Ascending aorta (tissue), 2 donors: ENCODE measurements at regions not wholly inside any gene's neighbourhood (a gene's known extent, or its start where the extent isn't known, plus 50 kb on each side); places are given as distances from the start of the nearest gene placed in this dataset.

Experiments used
- DNase-seq, 2 donors: peaks; one replicate each; pipeline ENCODE4 v3.0.0-alpha.2; 2019; ENCODE audit warnings: low spot score in 2 of 2
- H3K27ac ChIP-seq, 2 donors: fragments of 200-600 bp; sonication (generic); one replicate each; pipeline ENCODE4 v1.5.1; 2016 to 2017; ENCODE audit warnings: mild to moderate bottlenecking in 1 of 2
- H3K27me3 ChIP-seq: fragments of 200-600 bp; sonication (generic); one replicate; pipeline ENCODE4 v1.5.1; 2017
- H3K36me3 ChIP-seq, 2 donors: fragments of 200-600 bp; sonication (generic); one replicate each; pipeline ENCODE4 v1.5.1; 2016
- H3K4me1 ChIP-seq, 2 donors: fragments of 200-600 bp; sonication (generic); one replicate each; pipeline ENCODE4 v1.5.1; 2016 to 2017; ENCODE audit warnings: mild to moderate bottlenecking in 1 of 2
- H3K4me3 ChIP-seq, 2 donors: fragments of 200-600 bp; sonication (generic); one replicate each; pipeline ENCODE4 v1.5.1; 2016 to 2017; ENCODE audit warnings: mild to moderate bottlenecking in 1 of 2
- H3K9me3 ChIP-seq, 2 donors: fragments of 200-600 bp; sonication (generic); one replicate each; pipeline ENCODE4 v1.5.1; 2016
- CTCF ChIP-seq, 3 experiments: fragments of 200-600 bp in 2 of 3; fragments of 450-650 bp in 1 of 3; sonication (generic) in 2 of 3; IDR thresholded peaks; one replicate each; pipeline ENCODE4 v1.5.1; 2016 to 2019; ENCODE audit warnings: antibody characterized with exemption in 3 of 3, mild to moderate bottlenecking in 1 of 3, moderate library complexity in 1 of 3
- intact Hi-C: fragments of 100-400 bp; cut with DNase I; formaldehyde crosslinking; loops from one replicate; pipeline ENCODE4 v1.15.1; 2023

- Histone ChIP-seq H3K4me1 (no peaks in the 10 kb centered on the region), H3K36me3 (no peaks in the 10 kb centered on the region), H3K4me3 (no peak overlapping the region), H3K27ac (no peak overlapping the region), H3K9me3 (no peaks in the 10 kb centered on the region), H3K27me3 (no peaks in the 10 kb centered on the region)
- no peak for DNase-seq
- no peak for TF ChIP-seq CTCF (IDR thresholded peaks at IDR 0.05)
- intact Hi-C loops: no loop called here
Observed at GRCh38 chr1:163406772-163407171, 85.0 kb downstream of the NUF2 start.

- H3K4me1 ChIP-seq: no peaks in the 10 kb centered on the region
Observed at GRCh38 chr1:163408262-163408661, 86.5 kb downstream of the NUF2 start.

GRCh38 chr1:163410073-163410999 is 88.6 kb downstream of the NUF2 start:
- Histone ChIP-seq H3K36me3 (no peaks in the 10 kb centered on the region), H3K4me1 (no peaks in the 10 kb centered on the region), H3K4me3 (no peak overlapping the region), H3K9me3 (no peaks in the 10 kb centered on the region), H3K27me3 (no peaks in the 10 kb centered on the region), H3K27ac (no peak overlapping the region)
- DNase-seq: no peak
- intact Hi-C loops: no loop called here
- peak; percentile 42 to 66 (median 62) for TF ChIP-seq CTCF (IDR thresholded peaks at IDR 0.05)

More at GRCh38 chr1:163408262-163408661, 86.5 kb downstream of the NUF2 start:
- no peak overlapping the region for H3K4me3 ChIP-seq
- H3K27ac ChIP-seq: no peak overlapping the region
- no peak for TF ChIP-seq CTCF (IDR thresholded peaks at IDR 0.05)
- no peaks in the 10 kb centered on the region for H3K27me3 ChIP-seq
- DNase-seq: no peak
- no peaks in the 10 kb centered on the region for H3K36me3 ChIP-seq
- intact Hi-C loops: no loop called here
- H3K9me3 ChIP-seq: no peaks in the 10 kb centered on the region

GRCh38 chr1:163412221-163412620 is 90.5 kb downstream of the NUF2 start:
- Histone ChIP-seq H3K36me3 (no peaks in the 10 kb centered on the region), H3K27ac (no peak overlapping the region), H3K4me1 (no peaks in the 10 kb centered on the region), H3K9me3 (no peaks in the 10 kb centered on the region), H3K4me3 (no peak overlapping the region), H3K27me3 (no peaks in the 10 kb centered on the region)
- intact Hi-C loops: no loop called here
- no peak for DNase-seq
- TF ChIP-seq CTCF (IDR thresholded peaks at IDR 0.05): no peak

- Histone ChIP-seq H3K27me3 (no peaks in the 10 kb centered on the region), H3K9me3 (no peaks in the 10 kb centered on the region), H3K27ac (no peak overlapping the region), H3K36me3 (no peaks in the 10 kb centered on the region), H3K4me3 (no peak overlapping the region), H3K4me1 (no peaks in the 10 kb centered on the region)
- no peak for TF ChIP-seq CTCF (IDR thresholded peaks at IDR 0.05)
- no peak for DNase-seq
- intact Hi-C loops: no loop called here
Observed at GRCh38 chr1:163414778-163415177, 93.0 kb downstream of the NUF2 start.
